PC-9 (cell line): ENCODE measurements at regions not wholly inside any gene's neighbourhood (a gene's known extent, or its start where the extent isn't known, plus 50 kb on each side); places are given as distances from the start of the nearest gene placed in this dataset.

Source experiments
- BruUV-seq: library from RNA; stranded (reverse); fragments of 400-500 nt; replicated peaks from 2 replicates; lab custom pipeline; 2021; lab: Mats Ljungman, UMichigan
- CTCF ChIA-PET: fragments of 300-600 bp; sonication (Branson Sonifier 250); formaldehyde crosslinking; loops from one replicate; lab custom pipeline; 2022; ENCODE audit warnings: antibody characterized with exemption; lab: Charles Lee
- POLR2A ChIA-PET: fragments of 300-600 bp; sonication (Branson Sonifier 250); formaldehyde crosslinking; loops from one replicate; lab custom pipeline; 2022; ENCODE audit warnings: antibody characterized with exemption; ENCODE audit not compliant: unreplicated experiment; lab: Charles Lee
- DNase-seq, 2 experiments: peaks; one replicate each; pipeline versions ENCODE4 v3.0.0 to v3.0.0-alpha.2; 2015 to 2022; ENCODE audit warnings: mixed read lengths in 1 of 2
- H2AFZ ChIP-seq: fragments of 200-600 bp; sonication (generic); 2 replicates; pipeline ENCODE4 v1.8.1; 2017; ENCODE audit warnings: antibody characterized with exemption
- H3F3A ChIP-seq: fragments of 200-600 bp; sonication (generic); 2 replicates; pipeline ENCODE4 v1.8.1; 2017; ENCODE audit warnings: antibody characterized with exemption, mild to moderate bottlenecking, low read depth; ENCODE audit not compliant: insufficient read depth
- H3K27ac ChIP-seq: fragments of 200-600 bp; sonication (generic); 2 replicates; pipeline ENCODE4 v1.6.1; 2016; ENCODE audit warnings: mixed run types
- H3K27me3 ChIP-seq: fragments of 200-600 bp; sonication (generic); 2 replicates; pipeline ENCODE4 v1.6.1; 2016; ENCODE audit warnings: low read depth, mixed run types; ENCODE audit not compliant: insufficient read depth
- H3K36me3 ChIP-seq: fragments of 200-600 bp; sonication (generic); 2 replicates; pipeline ENCODE4 v1.6.1; 2016; ENCODE audit warnings: low read depth, mixed run types
- H3K4me1 ChIP-seq: fragments of 200-600 bp; sonication (generic); replicated peaks from 2 replicates; pipeline ENCODE4 v1.6.1; 2016; ENCODE audit warnings: mixed run types; ENCODE audit not compliant: insufficient read depth
- H3K4me2 ChIP-seq: fragments of 200-600 bp; sonication (generic); 2 replicates; pipeline ENCODE4 v1.6.1; 2017; ENCODE audit warnings: mixed run types
- H3K4me3 ChIP-seq: fragments of 200-600 bp; sonication (generic); 2 replicates; pipeline ENCODE4 v1.6.1; 2016; ENCODE audit warnings: mixed run types
- H3K79me2 ChIP-seq: fragments of 200-600 bp; sonication (generic); 2 replicates; pipeline ENCODE4 v1.6.1; 2017; ENCODE audit warnings: low read depth, mixed run types
- H3K9me2 ChIP-seq: fragments of 200-600 bp; sonication (generic); 2 replicates; pipeline ENCODE4 v1.8.1; 2017; ENCODE audit warnings: mild to moderate bottlenecking; ENCODE audit not compliant: insufficient read depth
- H3K9me3 ChIP-seq: fragments of 200-600 bp; sonication (generic); 2 replicates; pipeline ENCODE4 v1.8.1; 2016; ENCODE audit warnings: low read depth; ENCODE audit not compliant: insufficient read depth
- H4K20me1 ChIP-seq: fragments of 200-600 bp; sonication (generic); 2 replicates; pipeline ENCODE4 v1.8.1; 2017; ENCODE audit not compliant: insufficient read depth
- CTCF ChIP-seq: fragments of 200-600 bp; sonication (generic); conservative IDR thresholded peaks from 2 replicates; pipeline ENCODE4 v1.6.1; 2017; ENCODE audit warnings: mixed run types, antibody characterized with exemption, mild to moderate bottlenecking, moderate library complexity
- EZH2 ChIP-seq: fragments of 200-600 bp; sonication (generic); IDR thresholded peaks from 2 replicates; pipeline ENCODE4 v1.8.0; 2017; ENCODE audit warnings: antibody characterized with exemption, low read depth
- intact Hi-C: fragments of 100-400 bp; cut with micrococcal nuclease; formaldehyde crosslinking; loops from one replicate; pipeline ENCODE4 v1.10.0; 2022; ENCODE audit not compliant: unreplicated experiment

DNA sequence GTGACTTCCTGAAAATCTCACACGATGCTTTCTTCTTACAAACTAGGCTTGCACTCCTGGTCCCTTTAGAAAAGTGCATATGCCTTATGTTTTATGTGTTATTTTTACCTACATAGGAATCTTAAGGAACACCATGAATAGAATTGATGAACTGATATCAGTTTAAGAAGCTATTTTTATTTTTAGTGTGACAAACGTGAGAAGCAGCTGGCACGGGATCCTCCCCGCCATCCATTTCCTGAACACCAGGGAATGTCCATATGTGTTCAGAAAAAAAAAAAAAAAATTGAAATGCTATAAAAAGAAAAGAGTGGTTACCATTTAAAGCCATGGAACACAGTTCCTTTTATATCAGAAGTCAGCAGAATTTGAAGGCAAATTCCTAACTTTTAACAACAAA is 1096.1 kb upstream of the PRKX start:
- no peak overlapping the region for H3K4me2 ChIP-seq
- intact Hi-C loops: no loop called here
- H3F3A ChIP-seq: no peaks in the 10 kb centered on the region
- POLR2A ChIA-PET: no interaction called here
- no peaks in the 10 kb centered on the region for H3K4me1 ChIP-seq
- no peaks in the 10 kb centered on the region for H3K9me3 ChIP-seq
- no peak for TF ChIP-seq EZH2
- no TSS peak for BruUV-seq
- no peak overlapping the region for H3K4me3 ChIP-seq
- H3K36me3 ChIP-seq: no peaks in the 10 kb centered on the region
- H4K20me1 ChIP-seq: no peaks in the 10 kb centered on the region
- no peaks in the 10 kb centered on the region for H3K79me2 ChIP-seq
- no peak overlapping the region for H2AFZ ChIP-seq
- H3K27me3 ChIP-seq: no peaks in the 10 kb centered on the region
- no peaks in the 10 kb centered on the region for H3K9me2 ChIP-seq
- DNase-seq: no peak
- no peak overlapping the region for H3K27ac ChIP-seq
- CTCF ChIA-PET: no interaction called here

DNA sequence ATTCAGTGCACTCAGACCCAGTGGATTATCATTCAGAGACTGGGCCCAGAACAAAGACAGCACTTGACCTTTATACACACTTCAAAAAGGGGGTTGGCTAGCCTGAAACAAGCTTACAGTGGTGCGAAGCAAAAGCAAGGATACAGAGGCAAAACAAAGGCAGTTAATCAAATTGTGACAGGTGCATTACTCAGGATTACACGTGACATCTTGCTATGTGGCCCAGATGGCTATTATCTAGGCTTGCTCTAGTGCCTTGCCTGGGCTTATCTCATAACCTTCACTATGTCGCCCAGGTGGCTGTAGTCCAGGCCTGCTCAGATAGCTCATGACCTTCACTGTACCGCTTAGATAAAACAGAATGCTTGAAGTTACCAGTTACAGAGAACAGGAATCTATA is 1092.1 kb upstream of the PRKX start:
- Histone ChIP-seq H3K79me2 (no peaks in the 10 kb centered on the region), H3K4me2 (no peak overlapping the region), H3K9me2 (no peaks in the 10 kb centered on the region), H3F3A (no peaks in the 10 kb centered on the region), H3K4me3 (no peak overlapping the region), H2AFZ (no peak overlapping the region), H3K4me1 (no peaks in the 10 kb centered on the region), H3K9me3 (no peaks in the 10 kb centered on the region), H4K20me1 (no peaks in the 10 kb centered on the region), H3K27ac (no peak overlapping the region), H3K36me3 (no peaks in the 10 kb centered on the region), H3K27me3 (no peaks in the 10 kb centered on the region)
- no TSS peak for BruUV-seq
- DNase-seq: no peak
- TF ChIP-seq CTCF: no peak
- TF ChIP-seq EZH2: no peak
- intact Hi-C loops: no loop called here
- POLR2A ChIA-PET: no interaction called here
- CTCF ChIA-PET: no interaction called here

DNA sequence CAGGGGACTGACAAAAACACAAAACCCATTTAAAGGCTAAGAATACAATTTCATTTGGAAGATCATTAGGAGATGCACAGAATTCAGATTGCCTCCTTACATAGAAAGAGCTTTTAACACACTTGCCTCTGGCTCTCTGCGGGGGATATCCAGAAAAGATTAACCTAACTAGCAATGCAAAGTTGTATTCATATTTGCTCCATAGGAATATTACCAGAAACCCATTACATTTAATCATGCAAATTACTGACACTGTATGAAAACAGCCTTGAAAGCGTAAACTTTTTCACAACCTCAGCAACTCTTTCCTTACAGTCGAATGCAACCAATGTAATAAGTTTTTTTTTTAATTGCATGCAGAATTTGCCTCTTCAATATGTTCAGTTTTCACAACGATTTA is 1087.3 kb upstream of the PRKX start:
- Histone ChIP-seq H3K4me3 (no peak overlapping the region), H3F3A (no peaks in the 10 kb centered on the region), H3K27ac (no peak overlapping the region), H3K27me3 (no peaks in the 10 kb centered on the region), H3K79me2 (no peaks in the 10 kb centered on the region), H3K4me2 (no peak overlapping the region), H4K20me1 (no peaks in the 10 kb centered on the region), H3K36me3 (no peaks in the 10 kb centered on the region), H3K9me2 (no peaks in the 10 kb centered on the region), H3K9me3 (no peaks in the 10 kb centered on the region), H2AFZ (no peak overlapping the region), H3K4me1 (no peaks in the 10 kb centered on the region)
- DNase-seq: no peak
- intact Hi-C loops: no loop called here
- TF ChIP-seq CTCF: no peak
- no peak for TF ChIP-seq EZH2
- CTCF ChIA-PET: no interaction called here
- POLR2A ChIA-PET: no interaction called here
- BruUV-seq: no TSS peak

DNA sequence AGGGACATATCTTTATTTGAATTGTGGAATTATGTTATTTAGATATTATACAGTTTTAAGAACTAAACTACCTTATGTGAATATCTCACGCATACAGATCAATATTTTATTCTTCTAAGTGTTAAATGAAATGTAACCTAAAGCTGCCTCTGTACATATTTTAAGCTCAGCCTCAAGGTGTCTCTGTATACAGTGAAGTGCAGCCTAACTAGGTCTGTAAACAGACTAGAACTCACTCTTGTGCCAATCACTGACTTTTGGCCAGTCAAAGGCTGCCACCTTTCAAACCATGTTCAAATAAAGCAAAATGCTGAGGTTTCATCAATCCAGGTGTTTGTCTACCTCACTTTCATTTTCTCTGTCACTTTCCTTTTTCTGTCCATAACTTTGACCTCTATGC is 1074.5 kb upstream of the PRKX start:
- intact Hi-C loops: loop anchor here (5.0 kb wide), 1 partner anchor 324 kb away; no protein-coding TSS in a partner anchor
- H3K4me2 ChIP-seq: no peak overlapping the region
- POLR2A ChIA-PET: no interaction called here
- H3K9me3 ChIP-seq: no peaks in the 10 kb centered on the region
- no peaks in the 10 kb centered on the region for H3K27me3 ChIP-seq
- H3K27ac ChIP-seq: no peak overlapping the region
- no peak overlapping the region for H3K4me3 ChIP-seq
- no peak for DNase-seq
- H3K9me2 ChIP-seq: no peaks in the 10 kb centered on the region
- no peaks in the 10 kb centered on the region for H3K36me3 ChIP-seq
- TF ChIP-seq CTCF (peak; percentile 40; the same call in 1 of the 2 replicates), EZH2 (no peak)
- CTCF ChIA-PET: no interaction called here
- BruUV-seq: no TSS peak
- no peaks in the 10 kb centered on the region for H4K20me1 ChIP-seq
- H3F3A ChIP-seq: no peaks in the 10 kb centered on the region
- no peaks in the 10 kb centered on the region for H3K79me2 ChIP-seq
- no peak overlapping the region for H2AFZ ChIP-seq
- H3K4me1 ChIP-seq: no peaks in the 10 kb centered on the region
